CD4-positive, alpha-beta T cell treated with Interleukin-12 subunit alpha and Interleukin-12 subunit beta, for 1 hour (primary cell): ENCODE measurements at regions not wholly inside any gene's neighbourhood (a gene's known extent, or its start where the extent isn't known, plus 50 kb on each side); places are given as distances from the start of the nearest gene placed in this dataset.
"Not testable (repeated sequence)": the region's sequence is repeated elsewhere in the genome, so short reads cannot be mapped to it uniquely, and the experiment has no call there.

Experiments used
- DNase-seq: peaks from one replicate; pipeline ENCODE4 v3.0.0-alpha.2; 2020

GRCh38 chr3:20316238-20316637 is 130.2 kb upstream of the SGO1 start:
- no peak for DNase-seq

- DNase-seq: no peak
Measured at GRCh38 chr3:20310629-20311028, 124.6 kb upstream of the SGO1 start.

GRCh38 chr3:20307383-20307782 is 121.4 kb upstream of the SGO1 start:
- DNase-seq: no peak

GRCh38 chr3:20305647-20306046 is 119.6 kb upstream of the SGO1 start:
- no peak for DNase-seq

- no peak for DNase-seq
Measured at GRCh38 chr3:20302766-20303165, 116.8 kb upstream of the SGO1 start.

GRCh38 chr3:20288050-20288449 is 102.0 kb upstream of the SGO1 start:
- DNase-seq: no peak

- no peak for DNase-seq
Measured at GRCh38 chr3:20280257-20280656, 94.3 kb upstream of the SGO1 start.

GRCh38 chr3:20265977-20266376 is 80.0 kb upstream of the SGO1 start:
- DNase-seq: not testable (repeated sequence)

- DNase-seq: no peak
Measured at GRCh38 chr3:20264900-20265567, 79.0 kb upstream of the SGO1 start.

GRCh38 chr3:20258371-20258770 is 72.4 kb upstream of the SGO1 start:
- DNase-seq: no peak

GRCh38 chr3:20256144-20256543 is 70.1 kb upstream of the SGO1 start:
- DNase-seq: no peak

GRCh38 chr3:20254268-20255117 is 68.5 kb upstream of the SGO1 start:
- DNase-seq: no peak

- DNase-seq: no peak
Measured at GRCh38 chr3:20250786-20251185, 64.8 kb upstream of the SGO1 start.

GRCh38 chr3:20250314-20250713 is 64.3 kb upstream of the SGO1 start:
- no peak for DNase-seq

GRCh38 chr3:20246662-20247061 is 60.7 kb upstream of the SGO1 start:
- no peak for DNase-seq

GRCh38 chr3:20245781-20246180 is 59.8 kb upstream of the SGO1 start:
- no peak for DNase-seq

- no peak for DNase-seq
Measured at GRCh38 chr3:20240154-20240883, 54.3 kb upstream of the SGO1 start.

- DNase-seq: not testable (repeated sequence)
Measured at GRCh38 chr3:20238199-20238598, 52.2 kb upstream of the SGO1 start.

- no peak for DNase-seq
Measured at GRCh38 chr3:20236603-20237002, 50.6 kb upstream of the SGO1 start.
